T follicular helper cell (primary cell): ENCODE measurements at regions not wholly inside any gene's neighbourhood (a gene's known extent, or its start where the extent isn't known, plus 50 kb on each side); places are given as distances from the start of the nearest gene placed in this dataset.
"Not testable (repeated sequence)": the region's sequence is repeated elsewhere in the genome, so short reads cannot be mapped to it uniquely, and the experiment has no call there.

Source experiments
- DNase-seq: peaks from one replicate; pipeline ENCODE4 v3.0.0-alpha.2; 2020; ENCODE audit warnings: low read depth

DNA sequence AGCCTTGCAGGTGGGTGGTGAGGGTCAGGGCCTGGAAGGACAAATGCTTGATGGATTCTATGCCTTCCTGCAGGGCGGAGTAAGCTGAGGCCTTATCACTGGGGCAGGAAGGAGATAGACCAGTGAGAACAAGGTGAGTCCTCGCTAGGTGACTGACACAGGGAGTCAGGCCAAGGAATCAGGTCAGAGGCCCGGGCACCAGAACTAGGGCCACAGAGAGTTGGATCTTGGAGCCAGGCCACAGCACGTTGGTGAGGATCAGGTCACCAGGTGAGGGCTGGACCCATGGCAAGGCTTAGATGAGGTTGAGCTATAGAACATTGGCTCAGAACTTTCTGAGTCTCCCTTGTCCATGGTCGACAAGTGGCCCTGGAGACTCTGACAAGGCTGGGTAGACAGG is 328.2 kb downstream of the FOXO1 start:
- no peak for DNase-seq

DNA sequence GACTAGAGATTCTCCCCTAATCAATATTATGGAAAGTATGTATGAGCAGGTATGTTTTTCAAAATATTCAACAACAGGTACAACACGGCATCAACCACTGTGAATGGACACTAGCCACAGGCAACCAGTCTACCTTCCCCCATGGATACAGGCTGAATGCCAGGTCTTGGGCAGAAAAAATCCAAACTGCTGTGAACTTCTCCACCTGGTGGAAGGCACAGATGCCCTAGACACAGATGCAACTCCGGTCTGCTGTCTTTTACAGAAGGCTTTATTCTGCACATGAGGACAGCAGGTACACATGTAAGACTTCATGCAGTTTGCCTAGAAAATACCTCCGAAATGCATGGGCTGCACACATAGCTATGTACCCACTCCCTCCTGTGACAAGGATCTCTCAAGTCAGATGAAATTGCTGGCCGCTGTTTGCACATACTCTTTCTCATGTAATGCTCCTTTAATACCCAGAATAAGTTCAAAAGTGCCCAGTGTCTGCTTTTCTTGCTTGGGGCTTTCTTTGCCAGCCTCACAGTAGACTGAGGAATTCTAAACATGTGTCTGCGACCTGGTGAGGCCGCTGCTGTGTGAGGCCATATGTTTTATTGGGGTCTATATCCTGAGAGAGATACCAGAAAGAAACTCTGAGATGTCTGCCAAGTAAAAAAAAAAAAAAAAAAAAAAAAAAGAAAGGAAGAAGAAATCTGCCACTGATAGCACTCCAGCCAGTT is 325.9 kb downstream of the FOXO1 start:
- DNase-seq: no peak

DNA sequence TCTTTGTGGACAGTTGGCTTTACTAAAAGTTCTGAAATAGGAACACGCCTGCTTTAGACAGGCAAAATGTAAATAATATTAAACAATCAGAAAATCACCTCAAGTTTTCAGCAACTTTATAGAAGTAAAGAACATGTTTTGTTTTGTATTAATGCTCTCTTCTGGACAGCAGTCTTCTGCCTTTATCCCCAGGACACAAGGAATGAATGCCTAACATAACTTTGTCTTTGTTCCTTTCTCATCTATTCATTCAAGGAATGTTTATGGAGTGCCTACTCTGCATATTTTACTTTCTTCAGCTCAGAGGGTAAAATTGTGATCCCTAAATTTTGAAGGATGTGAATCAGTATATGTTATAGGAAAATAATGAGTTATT is 325.4 kb downstream of the FOXO1 start:
- no peak for DNase-seq

DNA sequence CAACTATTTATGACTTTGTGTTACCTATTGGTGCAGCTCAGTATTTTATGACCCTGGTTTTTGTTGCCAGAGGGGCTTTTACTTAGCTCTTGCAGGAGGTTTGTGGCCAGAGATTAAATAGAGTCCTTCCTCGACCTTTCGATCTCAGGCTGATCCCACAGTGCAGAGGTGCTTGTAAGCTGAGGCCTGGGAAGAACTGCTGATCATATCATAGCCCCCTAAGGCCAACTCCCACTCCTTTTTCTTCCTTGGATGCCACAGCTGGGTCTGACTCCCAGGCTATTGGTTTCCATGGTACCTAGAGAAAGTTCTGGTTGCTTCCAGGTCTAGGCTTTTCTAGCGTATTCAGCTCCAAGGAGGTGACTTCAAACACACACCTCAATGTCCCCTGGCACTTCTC is 324.9 kb downstream of the FOXO1 start:
- DNase-seq: no peak

DNA sequence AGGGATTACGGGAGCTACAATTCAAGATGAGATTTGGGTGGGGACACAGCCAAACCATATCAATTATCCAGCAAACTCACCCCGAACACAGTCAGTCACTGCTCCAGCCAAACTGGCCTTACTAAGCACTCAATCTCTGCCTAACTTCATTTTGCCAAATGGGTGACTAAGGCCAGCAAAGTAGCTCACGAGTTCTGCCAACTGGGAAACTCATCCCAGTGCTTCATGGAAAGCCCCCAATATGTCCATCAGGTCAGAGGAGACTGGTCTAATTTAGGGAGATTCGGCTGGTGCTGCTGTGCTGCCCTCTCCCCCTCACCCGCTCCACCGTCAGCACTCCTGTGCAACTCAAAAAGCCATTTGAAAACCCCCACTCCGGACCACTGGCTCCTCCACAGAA is 324.0 kb downstream of the FOXO1 start:
- no peak for DNase-seq

DNA sequence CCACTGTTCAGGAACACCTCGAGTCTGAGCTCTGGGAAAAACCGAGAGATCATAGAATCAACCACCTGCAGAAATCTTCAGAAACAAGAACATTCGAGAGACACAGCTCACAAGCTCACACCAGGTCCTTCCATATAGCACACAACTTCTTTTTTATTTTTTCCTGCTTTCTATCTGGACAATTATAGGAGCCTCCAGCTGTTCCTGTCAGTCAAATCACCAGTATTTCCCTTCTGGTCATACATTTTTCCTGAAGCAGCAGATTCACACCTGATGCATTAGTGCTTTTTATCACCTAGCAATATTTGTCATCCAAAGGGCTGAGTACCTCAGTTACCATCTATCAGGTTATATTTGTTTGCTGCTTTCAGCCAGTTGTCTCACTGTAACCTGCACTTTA is 323.5 kb downstream of the FOXO1 start:
- no peak for DNase-seq

DNA sequence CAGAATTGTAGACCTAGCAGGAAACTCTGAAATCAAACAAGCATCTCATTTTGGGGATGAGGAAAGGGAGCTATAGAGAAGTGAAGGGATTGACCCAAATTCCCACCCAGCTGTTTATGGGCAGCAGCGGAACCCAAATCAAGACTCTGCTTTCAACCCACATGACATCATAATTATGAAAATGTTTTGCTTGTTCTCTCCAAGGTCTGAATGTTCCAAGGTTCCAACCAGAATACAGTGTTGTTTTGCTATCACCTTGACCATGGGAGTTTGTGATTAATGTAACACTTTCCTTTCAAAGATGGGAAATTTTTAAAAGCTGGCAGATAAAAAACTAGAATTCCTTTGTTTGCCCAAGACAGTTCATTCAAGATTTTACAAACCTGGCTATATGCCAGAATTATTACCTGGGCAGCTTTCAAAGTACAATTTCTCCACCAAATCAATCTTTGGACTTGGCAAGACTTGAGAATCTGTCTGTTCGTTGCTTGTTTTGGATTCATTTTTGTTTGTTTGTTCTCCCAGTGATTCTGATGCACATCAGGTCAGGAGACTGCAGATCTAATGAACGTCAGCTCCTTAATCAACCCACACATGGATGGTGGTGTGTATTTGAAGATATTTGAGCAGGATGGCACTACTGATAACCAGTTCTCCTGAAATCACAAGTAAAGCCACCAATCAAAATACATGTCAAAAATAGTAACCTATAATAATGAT is 322.7 kb downstream of the FOXO1 start:
- DNase-seq: no peak

DNA sequence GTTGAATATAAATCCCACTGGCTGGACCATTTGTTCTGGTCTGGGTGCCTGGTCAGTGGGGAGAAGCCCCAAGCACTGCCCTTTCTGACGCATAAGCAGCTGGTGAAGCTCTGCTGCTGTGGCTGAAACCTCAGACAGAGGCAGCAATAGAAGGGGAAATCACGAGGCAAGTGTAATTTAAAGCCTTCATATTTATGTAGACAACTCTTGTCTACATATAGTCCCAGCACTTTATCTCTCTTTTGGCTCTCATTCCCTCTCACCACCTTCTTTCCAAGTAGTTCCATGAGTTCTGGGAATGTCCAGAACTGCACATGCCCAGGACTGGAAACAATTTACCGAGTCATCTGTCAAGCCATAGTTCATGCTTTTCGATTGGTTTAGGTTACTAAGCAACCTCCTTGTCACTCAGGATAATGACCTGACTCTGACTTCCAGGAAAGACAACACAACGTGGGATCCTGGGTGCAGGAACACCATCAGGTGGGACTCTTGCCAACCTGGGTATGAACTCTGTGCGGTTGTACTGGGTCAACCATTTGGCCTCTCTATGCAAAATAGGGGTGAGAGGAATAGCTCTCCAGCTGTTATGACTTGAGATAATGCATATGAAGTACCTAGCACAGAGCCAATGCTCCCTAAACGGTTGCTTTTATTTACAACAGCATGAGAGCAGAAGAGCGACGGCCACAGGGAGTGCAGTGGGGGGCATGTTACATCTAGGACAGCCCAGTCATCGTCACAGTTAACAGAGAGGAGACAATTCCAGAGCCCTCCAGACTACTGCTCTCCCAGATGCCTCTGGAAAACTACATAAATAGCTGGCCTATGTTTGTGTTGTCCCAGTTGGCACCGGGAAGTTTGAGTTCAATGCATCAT is 321.9 kb downstream of the FOXO1 start:
- no peak for DNase-seq

DNA sequence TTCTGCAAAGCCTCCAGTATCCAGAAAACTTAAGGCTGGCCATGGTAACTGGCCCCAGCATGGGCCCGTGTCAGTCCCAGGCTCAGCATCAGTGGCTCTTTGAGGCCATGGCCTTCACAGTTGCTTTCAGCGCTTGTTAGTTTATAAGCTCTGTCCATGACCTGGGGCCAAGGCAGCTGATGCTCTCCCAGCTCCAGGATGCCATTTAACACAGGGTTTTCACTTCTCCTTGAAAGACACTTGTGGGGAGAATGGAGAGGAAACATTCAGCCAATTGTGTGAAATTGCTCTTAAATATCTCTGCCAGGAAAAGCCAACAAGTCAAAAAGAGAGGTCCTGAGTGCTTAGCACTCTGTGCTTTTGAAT is 321.3 kb downstream of the FOXO1 start:
- no peak for DNase-seq

DNA sequence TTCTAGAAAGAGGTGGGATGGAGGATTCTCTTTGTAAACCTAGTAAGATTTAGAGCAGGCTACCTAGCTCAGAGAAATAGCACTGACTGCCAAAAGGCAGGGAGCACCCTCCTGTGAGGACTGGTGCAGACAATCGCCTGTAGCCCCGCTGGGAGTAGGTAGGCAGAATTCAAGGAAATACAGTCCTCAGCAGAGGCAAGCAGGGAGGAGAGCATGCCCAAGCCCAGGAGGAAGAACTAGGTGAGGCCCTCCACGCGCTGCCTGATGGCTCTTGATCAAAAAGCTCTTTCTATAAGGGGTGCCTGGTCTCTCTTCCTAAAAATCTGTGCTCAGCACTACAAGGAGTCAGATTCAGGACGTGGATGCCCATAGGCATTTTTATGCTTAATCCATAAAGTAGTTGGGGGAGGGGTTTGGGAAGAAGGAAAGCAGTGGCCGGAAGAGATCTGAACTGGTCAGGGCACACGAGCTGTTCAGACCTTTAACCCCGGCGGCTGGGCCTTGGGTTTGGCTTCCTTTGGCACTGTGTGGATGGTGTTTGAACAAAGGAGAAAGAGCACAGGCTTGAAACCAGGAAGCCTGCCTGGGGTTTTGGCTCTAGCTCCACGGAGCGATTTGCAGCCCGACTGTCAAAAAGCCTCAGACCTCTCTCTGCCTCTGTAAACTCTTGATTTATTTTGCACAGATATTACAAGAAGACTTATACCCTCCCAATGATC is 320.6 kb downstream of the FOXO1 start:
- DNase-seq: no peak

DNA sequence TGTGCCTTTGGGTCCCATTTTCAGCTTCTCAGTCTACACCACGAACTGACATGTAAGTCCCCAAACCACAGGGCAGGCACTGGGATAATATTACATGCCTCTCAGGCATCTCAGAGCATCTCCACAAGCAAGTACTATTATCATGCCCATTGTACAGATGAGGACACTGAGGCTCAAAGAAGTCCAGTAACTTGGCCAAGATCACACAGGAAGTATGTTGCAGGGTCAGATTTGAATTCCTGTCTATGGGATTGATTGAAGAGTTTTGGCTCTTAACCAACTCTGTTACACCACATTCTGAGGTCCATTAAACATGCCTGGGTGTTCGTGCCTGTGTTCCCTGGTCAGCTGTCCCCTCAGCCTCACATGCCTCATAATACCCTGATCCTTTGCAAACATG is 319.8 kb downstream of the FOXO1 start:
- no peak for DNase-seq

DNA sequence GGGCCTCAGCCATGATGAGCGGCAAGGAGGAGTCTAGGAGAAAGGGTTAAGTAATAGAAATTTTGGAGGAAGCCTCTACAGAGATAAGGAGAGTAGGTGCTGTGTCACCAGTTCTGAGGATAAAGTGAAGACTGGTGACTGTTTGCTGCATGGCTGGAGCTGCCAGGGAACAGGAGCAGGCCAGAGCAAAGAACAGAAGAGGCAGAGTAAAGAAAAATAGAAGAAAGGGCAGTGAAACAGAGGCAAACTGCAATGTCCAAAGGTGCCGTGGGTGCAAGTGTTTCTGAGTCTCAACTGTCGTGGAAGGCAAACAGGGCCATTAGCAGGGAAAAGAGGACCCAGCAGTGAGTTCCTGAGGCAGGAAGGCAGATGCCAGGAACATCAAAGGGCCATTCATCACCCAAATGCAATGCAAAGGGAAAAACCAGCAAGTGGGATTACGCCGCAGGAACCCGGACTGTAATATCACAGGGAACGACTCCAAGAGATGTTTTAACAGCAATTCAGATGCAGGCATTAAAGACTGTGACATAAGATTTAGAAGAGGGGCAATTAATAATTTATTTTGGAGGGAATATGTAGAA is 318.3 kb downstream of the FOXO1 start:
- DNase-seq: no peak

DNA sequence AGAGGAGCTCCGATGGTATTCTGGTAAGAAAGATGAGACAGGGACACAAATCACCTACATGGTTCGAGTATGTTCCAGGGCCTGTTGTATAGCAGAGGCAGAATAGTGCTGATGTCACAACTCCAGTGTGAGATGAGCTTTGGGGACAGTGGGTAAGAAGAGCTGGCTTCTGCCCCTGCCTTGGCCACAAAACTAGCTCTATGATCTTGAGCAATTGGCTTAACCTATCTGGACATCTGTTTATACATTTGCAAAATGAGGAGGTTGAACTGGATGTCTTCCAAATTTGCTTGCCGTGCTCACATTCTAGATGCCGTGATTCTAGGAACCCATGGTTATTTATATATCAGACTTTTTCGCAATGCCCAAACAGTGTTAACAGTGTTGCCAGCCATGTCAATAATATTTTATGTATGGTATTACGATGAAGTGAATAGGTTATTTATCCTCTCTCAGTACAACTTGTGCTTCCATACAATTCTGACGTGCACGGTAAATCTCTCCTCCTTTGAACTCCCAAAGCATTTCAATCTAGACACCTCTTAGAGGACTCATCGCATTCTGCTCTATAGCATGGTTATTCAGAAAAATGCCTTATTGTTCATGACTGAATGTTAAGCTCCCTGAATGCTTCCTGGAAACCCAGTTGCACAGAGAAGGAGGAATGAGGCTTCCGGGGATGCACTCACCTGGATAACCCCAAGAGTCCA is 316.0 kb downstream of the FOXO1 start:
- no peak for DNase-seq

DNA sequence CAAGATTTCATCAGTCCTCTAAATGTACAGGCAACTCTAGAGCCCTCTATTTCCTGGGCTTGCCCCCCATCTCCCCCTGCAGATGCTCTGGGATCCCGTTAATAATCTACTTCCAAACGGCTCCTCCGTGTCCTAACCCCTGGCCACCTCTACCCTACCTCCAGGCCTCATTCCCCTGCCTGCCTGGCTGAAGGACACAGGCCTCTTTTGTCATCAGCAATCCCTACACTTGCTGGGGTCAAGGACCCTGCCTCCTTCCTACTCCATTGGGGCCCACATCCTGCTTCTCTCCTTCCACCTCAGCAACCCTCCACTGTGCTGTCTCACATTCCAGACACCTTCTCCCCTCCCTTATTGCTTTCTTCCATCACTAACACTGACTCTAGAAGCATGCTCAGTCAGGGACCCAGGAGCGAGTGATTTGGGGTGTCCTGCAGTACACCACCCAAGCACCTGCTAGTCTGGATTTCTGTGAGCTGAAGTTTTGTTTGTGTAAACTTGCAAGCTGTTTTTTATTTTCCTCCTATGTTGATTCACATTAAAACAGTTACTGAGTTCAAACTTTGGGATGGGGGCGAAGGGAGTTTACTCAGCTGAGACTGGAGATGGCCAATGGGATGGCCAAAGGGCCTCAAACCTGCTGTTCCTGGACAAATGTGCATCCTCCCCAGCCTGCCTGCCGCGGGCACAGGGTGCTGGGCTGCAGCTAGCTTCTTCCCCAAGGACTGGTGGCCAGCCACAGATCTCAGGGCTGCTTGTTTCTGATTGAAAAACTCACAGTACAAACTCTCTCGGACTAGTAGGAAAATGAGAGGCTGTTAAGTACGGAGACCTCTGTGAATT is 314.7 kb downstream of the FOXO1 start:
- no peak for DNase-seq

DNA sequence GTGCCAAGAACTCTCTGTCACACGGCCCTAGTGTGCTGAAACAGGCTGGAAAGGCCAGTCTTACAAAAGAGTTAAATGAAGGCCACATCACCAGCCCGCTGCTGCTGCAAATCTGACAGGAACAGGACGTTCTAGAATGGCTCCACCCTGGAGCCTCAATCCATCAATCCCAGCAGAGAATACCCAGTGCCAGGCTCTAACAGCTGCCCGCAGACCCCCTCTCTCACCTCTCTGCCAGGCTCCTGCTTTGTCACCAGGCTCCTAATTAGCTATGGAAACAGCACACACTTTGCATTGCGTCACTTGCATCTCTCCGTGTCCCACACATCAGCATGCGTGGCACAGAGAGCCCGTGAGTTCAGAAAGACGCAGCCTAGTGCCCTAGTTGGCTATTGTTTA is 314.1 kb downstream of the FOXO1 start:
- DNase-seq: no peak

DNA sequence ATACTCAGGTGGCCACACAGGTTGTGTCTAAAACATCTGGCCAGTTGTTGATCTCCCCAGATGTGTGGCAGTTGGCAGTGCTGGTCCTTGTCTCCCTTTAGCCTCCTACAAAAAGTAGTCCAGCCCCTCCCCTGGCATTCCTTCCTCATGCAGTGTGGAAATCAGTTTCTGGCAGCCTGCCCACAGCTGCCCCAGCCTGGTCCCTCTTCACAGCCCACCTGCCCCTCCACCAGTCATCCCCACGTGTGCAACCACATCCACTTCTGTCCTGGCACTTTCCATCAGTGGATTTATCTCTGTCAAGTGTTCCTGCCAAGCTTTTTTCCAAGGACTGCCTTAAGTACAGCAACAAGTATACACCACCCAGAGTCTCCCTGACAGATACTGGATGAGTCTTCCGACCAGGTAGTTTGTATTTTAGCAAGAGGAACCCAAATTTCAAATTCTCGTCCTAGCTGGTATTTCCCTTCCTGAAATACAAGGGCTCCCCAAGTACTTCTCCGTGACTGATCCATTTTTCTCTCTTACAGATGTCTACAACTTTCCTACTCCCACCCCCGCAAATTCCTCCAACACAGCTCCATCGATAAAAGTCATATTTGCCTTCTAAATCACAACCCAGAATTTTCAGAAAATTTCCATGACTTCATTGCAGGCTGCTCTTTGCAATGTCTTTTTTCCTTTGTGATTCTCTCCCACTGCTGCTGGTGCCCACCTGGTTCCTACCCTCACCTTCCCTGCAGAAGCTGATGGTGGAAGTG is 313.5 kb downstream of the FOXO1 start:
- DNase-seq: no peak

DNA sequence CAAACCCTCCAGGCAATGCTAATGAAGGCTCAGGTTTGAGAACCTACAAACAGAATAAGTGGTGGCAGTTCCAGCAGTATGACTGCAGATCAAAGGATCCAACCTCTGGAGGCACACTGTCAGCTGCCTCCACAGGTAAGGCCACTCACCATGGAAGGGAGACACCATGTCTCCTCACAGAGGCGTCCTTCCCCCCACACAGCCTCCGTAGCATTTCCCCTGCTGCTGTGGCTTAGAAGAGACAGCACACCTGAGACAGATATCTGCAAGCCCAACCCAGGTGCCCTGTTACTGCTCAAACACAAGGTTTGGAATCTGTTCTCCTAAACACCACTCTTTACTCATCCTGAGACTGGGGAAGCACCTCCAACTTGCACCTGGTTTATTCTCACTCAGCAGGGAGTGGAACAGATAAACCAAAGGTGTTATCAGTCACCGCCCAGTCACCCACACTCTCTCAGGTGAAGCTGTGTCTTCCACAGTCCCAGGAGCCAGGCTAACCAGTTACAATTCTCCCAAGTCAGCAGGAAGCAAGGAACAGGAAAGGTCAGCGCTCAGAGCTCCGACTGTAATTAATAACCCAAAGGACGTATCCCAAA is 311.2 kb downstream of the FOXO1 start:
- DNase-seq: no peak

DNA sequence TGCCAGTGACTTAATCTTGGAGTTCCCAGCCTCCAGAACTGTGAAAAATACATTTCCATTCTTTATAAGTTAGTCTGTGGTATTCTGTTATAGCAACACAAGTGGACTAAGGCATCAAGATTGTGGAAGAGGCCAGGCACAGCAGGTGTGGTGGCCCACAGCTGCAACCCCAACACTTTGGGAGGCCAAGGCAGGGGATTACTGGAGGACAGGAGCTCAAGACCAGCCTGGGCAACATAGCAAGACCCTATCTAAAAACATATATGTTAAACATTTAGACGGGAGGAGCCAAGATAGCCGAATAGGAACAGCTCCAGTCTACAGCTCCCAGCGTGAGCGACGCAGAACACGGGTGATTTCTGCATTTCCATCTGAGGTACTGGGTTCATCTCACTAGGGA is 310.4 kb downstream of the FOXO1 start:
- DNase-seq: no peak

DNA sequence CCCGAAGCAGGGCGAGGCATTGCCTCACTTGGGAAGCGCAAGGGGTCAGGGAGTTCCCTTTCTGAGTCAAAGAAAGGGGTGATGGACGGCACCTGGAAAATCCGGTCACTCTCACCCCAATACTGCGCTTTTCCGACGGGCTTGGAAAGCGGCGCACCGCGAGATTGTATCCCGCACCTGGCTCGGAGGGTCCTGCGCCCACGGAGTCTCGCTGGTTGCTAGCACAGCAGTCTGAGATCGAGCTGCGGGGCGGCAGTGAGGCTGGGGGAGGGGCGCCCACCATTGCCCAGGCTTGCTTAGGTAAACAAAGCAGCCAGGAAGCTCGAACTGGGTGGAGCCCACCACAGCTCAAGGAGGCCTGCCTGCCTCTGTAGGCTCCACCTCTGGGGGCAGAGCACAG is 310.0 kb downstream of the FOXO1 start:
- DNase-seq: not testable (repeated sequence)
